ENCODE measurements at regions not wholly inside any gene's neighbourhood (a gene's known extent, or its start where the extent isn't known, plus 50 kb on each side); places are given as distances from the start of the nearest gene placed in this dataset.

DNA sequence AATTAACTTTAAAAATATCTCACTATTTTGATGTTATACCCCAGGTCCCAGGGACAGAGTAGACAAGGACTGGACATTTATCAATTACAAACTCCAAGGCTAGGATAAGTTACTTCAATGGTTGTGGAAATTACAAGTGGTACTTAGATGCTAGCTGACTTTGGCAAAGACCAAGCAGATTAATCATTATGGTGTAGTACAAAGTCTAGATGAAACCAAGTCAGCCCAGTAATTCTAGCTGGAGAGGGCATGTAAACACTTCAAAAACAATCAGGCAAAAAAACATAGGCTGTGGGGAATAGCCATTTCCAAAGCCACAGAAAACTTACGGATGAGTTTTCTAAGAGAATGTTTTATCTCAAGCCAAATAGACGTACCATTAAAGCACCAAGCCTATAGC lies 124.5 kb downstream of the TSEN15 start:
- no peak for ATAC-seq (ENCODE audit: low read depth)
- intact Hi-C loops (cut with micrococcal nuclease) = no loop called here
- TF ChIP-seq RAD21 (IDR thresholded peaks at IDR 0.05; ENCODE audit: low read length) = no peak

More for the DNA sequence above, 124.5 kb downstream of the TSEN15 start:
- no peak for DNase-seq
- ChIA-PET CTCF (no interaction called here), POLR2A (ENCODE audit: unreplicated experiment) (no interaction called here)
- Histone ChIP-seq H2AK9ac (replicated peaks; ENCODE audit: low read depth, low read length, poor library complexity) (no peak overlapping the region), H2BK15ac (ENCODE audit: low read depth, low read length) (no peak overlapping the region), H3K79me1 (ENCODE audit: low read depth in 1 of 2, low read length in 2 of 2) (no peaks in the 10 kb centered on the region), H3K4ac (ENCODE audit: low read depth, low read length) (no peak overlapping the region), H2AK5ac (ENCODE audit: low read depth, low read length) (no peak overlapping the region), H3K27me3 (ENCODE audit: control insufficient read depth, insufficient read depth, low read length) (0 out of 2 replicates have a peak, but pooled peaks cover 2% of the 10 kb centered on the region), H2AFZ (replicated peaks; ENCODE audit: low read length, poor library complexity) (no peak overlapping the region), H3K36me3 (ENCODE audit: control insufficient read depth, insufficient read depth, low read length) (no peaks in the 10 kb centered on the region), H3K9me3 (ENCODE audit: control insufficient read depth, insufficient read depth, low read length) (no peaks in the 10 kb centered on the region), H4K20me1 (ENCODE audit: insufficient read depth, low read length) (no peaks in the 10 kb centered on the region), H3K23ac (ENCODE audit: low read depth, low read length) (no peak overlapping the region), H3K9me1 (ENCODE audit: insufficient read depth, low read length) (no peaks in the 10 kb centered on the region), H2BK20ac (ENCODE audit: low read depth, low read length) (no peak overlapping the region), H4K8ac (ENCODE audit: low read depth in 2 of 2, low read length in 2 of 2) (no peak overlapping the region), H3K4me3 (ENCODE audit: insufficient read depth, low read depth, low read length) (no peak overlapping the region), H3K56ac (ENCODE audit: extremely low read depth, insufficient read depth, low read length) (no peak overlapping the region), H3K4me2 (ENCODE audit: low read depth, low read length) (no peak overlapping the region), H3K27ac (ENCODE audit: insufficient read depth, low read length) (no peak overlapping the region), H4K5ac (ENCODE audit: low read depth, low read length) (no peak overlapping the region), H3K18ac (ENCODE audit: low read depth, low read length) (no peak overlapping the region), H3K4me1 (ENCODE audit: control insufficient read depth, insufficient read depth, low read length) (no peaks in the 10 kb centered on the region), H3K9ac (ENCODE audit: low read depth, low read length) (no peak overlapping the region), H4K91ac (ENCODE audit: insufficient read depth, low read depth, low read length) (no peak overlapping the region), H2BK5ac (ENCODE audit: low read depth, low read length, poor library complexity, severe bottlenecking) (no peak overlapping the region), H2BK120ac (ENCODE audit: low read depth, low read length) (no peak overlapping the region), H3K14ac (replicated peaks; ENCODE audit: low read depth, low read length) (no peak overlapping the region)
- dilution Hi-C loops (cut with HindIII; ENCODE audit: low sequenced_read_pairs, unreplicated experiment) (no loop called here), in situ Hi-C loops (cut with MboI; ENCODE audit: low sequenced_read_pairs) (no loop called here)
- no CpG with 5 or more reads among the region's 2 CpGs for WGBS, 2 experiments (ENCODE audit: extremely low coverage in 2 of 2, insufficient read length in 1 of 2)
- BruUV-seq (replicated peaks) = no TSS peak
